HG02970 (cell line): ENCODE measurements at regions not wholly inside any gene's neighbourhood (a gene's known extent, or its start where the extent isn't known, plus 50 kb on each side); places are given as distances from the start of the nearest gene placed in this dataset.

Source experiments
- ATAC-seq: cut with Tn5 transposase; IDR thresholded peaks from one replicate; pipeline ENCODE4 v1.9.1; 2021; ENCODE audit warnings: mild to moderate bottlenecking, moderate library complexity, moderate number of reproducible peaks; ENCODE audit not compliant: unreplicated experiment, low FRiP score

DNA sequence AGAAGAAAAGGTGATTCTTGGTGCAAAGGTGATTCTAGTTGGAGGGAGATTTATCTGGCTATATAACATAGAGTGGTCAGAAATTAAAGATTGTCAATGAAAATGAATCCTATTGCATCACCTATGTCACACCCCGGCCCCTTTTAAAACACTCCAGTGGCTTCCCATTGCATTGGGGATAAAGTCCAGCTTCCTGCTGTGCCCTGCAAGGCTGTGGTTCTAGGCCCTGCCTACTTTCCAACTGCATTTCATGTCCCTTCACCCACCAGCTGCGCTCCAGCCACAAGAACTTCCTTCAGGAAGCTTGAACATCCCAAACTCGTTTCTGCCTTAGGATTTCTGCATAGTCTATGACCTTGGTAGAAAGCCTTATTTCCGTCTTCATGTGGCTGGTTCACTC lies 118.7 kb upstream of the UMPS start:
- ATAC-seq, result no peak

DNA sequence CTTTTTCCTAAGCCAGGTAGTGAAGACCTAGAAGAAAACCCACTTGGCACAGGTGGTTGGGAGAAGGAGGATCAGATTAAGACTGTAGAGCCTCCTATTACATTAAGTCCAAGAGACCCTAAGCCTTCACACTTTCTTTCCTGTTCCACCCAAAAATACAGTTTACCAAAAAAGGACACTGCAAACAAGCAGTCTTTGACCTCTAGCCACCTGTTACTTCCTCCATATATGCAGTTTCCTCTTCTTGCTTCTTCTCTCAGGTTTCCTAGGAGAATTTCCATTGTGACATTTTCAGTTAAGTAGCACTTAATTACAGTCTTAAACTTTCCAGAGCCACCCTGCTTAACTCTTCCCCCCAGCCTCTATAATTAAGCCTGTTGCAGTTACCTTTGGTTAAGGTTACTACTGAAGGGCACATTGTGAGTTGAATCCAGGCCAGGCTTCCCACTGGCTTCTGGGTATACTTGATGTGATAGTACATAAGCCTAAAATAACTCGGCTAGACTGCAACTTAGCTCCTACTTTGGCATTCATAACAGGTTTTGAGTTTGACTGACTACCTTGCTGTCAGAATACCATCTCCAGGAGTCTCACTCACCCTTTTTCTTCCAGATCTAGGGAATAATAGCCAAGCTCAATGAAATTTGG lies 114.2 kb upstream of the UMPS start:
- ATAC-seq, result no peak

DNA sequence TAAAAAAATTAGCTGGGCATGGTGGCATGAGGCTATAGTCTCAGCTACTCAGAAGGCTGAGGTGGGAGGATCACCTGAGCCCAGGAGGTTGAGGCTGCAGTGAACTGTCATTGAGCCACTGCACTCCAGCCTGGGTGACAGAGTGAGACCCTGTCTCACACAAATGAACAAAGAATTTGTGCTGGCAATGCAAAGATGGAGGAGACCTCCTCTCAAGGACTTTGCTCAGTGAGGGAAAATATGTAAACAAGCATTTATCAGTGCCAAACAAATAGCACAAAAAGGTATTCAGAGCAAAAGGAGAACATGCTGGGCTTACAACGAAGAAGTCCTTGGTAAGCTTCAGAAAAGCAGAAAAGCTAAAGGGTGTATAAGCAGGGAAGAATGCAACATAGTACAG lies 113.1 kb upstream of the UMPS start:
- ATAC-seq, result no peak

DNA sequence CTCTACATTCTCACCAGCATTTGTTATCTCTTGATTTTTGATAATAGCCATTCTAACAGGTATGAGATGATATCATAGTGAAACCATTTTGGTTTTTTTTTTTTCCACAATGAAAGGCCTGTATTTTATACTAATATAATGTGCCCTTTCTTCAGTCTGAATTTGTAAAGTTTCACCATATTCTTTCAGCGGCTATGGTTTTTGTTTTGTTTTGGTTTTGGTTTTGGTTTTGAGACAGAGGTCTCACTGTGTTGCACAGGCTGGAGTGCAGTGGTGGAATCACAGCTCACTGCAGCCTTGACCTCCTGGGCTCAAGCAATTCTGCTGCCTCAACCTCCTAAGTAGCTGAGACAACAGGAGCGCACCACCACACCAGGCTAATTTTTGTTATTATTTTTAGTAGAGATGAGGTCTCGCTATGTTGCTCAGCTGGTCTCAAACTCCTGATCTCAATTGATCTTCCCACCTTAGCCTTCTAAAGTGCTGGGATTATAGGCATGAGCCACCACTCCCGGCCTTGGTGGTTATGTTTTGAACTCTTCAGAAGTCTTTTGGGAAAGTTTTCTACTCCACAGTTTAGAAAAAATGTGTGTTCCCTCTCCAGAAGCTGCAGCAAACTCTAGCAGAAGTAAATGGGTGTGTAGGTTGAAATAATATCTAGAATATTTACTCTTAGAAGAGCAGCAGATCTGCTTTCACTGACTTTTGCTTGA lies 110.2 kb upstream of the UMPS start:
- ATAC-seq, result no peak

DNA sequence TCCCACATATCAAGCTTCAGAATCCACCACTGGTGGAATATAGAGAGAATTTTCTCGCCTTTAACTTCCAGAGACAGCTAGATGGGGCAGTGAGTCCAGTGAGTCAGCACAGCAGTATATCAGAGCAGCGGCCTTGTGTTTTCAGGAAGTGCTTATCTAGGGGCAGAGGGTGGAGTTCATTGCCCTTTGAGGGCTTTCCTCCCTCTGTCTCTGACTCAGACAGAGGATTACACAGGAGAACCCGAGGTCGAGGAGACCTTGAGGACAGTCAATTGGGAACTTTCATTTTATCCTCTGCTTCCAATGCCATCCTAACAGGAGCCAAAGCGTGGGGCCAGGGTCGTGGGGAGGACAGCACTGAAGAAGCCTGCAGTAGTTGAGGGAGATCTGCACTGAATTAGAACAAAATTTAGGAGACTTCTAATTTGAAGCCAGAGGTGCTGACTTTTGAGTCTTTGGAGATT lies 109.6 kb upstream of the UMPS start:
- ATAC-seq, result no peak

DNA sequence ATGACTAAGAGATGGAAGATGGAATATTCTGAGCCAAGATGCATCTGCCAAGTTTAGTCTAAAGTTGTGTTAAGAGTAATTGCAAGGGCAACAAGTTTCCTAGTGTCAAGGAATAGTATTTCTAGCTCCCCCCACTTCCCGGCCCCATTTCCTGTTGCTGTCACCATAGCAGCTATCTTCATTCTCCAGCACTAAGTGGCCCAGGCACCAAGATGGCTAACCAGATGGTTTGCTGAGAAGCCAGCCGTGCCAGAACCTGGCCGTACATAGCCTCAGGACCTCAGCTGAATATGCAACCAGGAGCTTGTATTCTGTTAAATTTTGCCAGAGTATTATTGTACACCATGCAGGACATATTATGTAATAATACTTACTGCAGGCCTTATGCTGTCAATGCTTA lies 108.8 kb upstream of the UMPS start:
- ATAC-seq, result no peak

DNA sequence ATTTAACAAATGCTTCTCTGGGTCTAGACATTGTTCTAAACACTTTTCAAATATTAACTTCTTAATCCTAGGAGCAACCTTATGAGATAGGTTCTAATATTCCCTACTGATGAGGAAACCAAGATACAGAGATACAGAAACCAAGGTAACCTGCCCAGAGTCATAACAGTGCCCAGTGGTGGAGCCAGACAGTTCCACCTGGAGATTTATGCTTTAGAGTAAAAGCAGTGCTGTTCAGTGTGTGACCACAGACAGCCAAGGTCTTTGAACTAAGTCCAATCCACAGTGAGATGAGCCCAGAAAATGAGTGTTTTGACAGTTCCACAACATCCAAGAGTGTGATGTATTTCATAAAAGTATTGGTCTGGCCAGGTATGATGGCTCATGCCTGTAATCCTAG lies 105.2 kb upstream of the UMPS start:
- no peak for ATAC-seq

DNA sequence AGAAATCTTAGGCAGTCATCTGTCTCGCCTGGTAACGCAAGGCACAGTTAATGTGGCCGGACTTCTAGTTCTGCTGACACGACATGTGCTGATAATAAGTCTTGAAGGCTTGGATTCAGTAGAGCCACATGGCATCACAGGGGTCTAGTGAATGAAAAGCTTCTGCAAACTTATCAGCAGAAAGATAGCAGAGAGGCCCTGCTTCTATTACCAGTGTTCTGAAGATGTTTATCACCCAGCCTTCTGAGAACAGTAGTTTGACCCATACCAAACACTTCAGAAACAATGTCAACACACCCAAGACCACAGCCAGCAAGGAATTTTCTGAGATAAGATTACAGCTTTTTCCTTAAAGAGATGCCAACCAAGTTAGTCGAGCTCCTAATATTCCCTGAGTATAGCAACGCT lies 102.7 kb upstream of the UMPS start:
- ATAC-seq, result no peak

DNA sequence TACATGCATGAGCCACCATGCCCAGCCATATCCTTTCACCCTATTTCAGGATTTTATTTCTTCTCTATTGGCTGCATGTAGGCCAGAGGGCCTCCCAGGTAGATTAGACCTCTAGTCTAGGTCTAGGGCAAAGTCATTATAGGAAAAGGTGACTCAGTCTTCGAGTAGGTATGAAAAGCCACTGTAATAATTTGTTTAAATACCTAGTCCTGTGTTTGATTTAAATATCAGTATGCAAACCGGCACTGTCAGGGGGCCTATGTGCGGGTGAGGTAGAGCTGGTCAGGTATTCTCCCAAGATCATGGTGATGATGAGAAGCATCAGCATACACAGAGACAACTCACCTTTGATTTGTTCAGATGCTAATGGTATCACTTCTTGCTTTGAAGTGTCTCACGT lies 101.4 kb upstream of the UMPS start:
- ATAC-seq, result no peak

DNA sequence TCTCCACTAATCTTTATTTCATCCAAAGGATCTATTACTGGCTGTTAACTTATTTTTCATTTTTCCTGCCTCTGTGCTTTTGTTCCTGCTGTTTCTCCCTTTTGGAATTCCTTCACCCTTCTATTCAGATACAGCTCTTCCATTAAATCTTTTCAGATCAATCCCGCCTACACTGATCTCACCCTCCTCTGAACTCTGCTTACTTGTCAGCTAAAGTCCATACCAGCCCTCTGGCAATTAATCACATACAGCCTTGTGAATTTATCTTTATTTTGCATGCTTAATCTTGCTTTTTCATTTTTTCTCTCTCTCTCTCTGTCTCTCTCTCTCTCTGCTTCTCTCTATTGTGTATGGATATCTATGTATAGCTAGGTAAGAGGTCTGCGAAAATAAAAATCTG lies 100.8 kb upstream of the UMPS start:
- no peak for ATAC-seq

DNA sequence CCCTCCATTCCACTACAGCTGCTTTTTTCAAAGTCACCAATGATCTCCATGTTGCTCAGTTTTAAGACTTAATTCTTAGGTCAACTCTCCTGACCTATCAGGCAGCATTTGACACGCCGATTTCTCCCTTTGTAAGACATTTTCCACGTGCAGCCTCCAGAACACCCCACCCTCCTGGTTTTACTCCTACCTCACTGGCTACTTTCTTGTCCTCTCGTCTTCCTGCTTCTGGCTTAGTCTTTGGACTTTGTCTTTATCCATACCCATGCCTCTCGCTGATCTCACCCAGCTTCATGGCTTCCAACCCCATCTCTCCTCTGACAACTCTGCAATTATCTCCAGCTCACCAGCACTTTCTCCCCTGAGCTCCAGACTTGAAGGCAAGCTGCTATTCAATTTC lies 99.3 kb upstream of the UMPS start:
- ATAC-seq, result no peak

DNA sequence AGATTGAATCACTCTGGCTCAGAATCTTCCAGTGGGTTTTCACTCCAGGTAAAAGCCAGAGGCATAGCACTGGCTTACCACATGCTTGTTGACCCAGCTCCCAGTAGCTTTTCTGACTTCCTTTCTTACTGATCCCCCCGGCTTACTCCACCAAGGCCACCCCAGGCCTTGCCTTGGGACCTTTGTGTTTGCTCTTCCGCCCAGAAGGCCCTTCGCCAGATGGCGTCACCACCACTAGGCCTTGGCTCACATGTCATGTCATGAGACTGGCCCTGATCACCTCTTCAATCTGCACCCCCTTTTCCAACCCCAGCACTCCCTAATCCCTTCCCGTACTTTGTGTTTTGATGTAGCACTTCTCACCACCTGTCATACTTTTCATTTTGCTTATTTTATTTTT lies 98.5 kb upstream of the UMPS start:
- no peak for ATAC-seq

DNA sequence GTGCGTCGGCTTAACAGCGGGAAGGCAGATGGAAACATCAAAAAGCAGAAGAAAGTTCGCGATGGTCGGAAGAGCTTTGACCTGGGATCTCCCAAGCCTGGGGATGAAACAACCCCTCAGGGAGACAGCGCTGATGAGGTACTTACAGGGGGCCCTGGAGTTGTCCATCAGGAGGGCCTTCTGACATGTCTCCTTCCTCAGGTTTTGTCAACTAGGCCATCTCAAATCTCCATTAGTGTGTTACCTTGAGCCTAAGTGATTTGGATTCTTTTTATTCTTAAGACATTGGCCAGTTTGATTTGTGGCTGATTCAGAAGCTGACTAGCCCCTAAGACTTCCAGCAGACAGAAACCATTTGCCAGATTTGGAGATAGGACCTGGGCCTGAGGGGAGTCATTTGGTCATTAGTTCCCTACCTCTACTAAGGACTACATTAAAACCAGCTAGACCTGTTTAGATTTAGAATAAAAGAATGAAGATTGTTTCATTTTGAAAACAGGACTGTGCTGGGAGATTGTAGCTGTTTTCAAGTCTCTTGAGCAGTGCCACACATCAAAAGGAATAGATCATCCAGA lies 97.6 kb upstream of the UMPS start:
- no peak for ATAC-seq

DNA sequence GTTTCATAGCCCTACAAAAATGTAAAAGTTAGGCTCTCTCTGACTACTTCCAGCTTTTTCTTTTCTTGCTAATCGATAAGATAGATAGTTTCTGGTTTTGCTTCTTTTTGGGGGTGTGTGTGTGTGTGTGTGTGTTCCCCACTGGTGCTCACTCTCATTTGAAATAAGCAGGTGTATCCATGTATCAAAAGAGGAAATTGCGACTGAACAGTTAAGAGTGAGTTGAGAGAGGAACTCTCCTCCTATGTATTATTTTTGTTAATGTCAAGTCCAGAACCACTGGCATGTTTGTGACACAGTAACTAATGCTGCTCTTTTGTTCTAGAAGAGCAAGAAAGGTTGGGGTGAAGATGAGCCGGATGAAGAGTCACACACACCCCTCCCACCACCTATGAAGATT lies 96.7 kb upstream of the UMPS start:
- ATAC-seq, result no peak

DNA sequence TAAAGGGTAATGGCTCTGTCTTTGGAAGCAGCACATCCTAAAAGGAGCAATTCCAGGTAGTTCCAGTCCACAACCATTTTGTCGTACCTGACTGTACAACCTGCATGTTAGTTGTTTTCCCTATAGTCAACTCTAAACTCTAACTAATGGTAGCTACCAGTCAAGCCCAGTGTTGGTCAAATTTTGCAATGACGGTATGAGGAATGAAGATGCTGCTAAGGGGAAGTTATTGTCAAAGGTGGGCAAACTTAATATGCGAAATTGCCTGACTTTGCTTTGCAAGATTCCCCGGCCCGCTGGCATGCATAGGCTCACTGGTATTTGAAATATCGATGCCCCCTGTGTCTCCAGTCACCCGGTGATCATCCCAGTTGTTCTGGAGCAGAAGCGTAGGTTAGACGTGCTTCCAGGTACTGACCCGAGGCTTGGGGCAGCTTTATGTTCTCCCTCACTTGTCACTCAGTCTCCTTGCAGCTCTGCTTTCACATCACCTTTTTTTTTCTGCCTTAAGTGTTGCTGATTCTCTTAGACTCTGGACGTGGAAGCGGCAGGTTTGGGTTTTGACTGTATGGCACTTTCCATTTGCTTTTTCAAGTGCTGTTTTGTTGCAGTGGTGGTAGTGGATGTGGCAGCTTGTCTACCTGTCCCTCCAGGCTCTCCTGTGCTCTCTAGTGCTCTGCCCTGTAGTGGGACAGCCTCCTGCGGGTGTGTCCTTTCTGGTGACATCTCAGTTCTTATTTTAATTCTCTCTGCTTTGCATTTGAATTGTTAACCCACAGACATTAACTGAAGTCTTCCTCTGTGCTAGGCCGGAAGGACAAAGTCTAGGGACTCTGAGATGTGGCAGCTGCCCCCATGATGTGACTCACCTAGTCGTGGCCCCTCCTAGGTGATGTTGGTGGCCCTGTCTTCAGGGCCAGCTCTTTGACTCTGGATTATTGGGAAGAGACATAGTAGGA lies 95.8 kb upstream of the UMPS start:
- no peak for ATAC-seq

DNA sequence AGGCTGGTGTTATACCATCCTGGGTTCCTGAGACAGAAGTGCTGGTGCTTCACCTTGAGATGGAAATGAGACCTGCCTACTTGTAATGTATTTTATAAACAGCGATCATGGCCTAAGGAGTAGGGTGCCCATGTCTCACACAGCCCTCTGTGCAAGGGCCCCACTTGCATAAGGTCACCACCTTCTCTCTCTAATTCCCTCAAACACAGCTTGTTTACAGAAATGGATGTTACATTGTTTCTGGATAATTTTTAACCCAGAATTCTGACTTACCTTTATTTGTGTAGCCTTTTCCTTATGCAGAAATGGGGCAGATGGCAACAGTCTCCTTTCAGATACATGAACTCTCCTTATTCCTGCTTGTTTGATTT lies 95.1 kb upstream of the UMPS start:
- no peak for ATAC-seq

DNA sequence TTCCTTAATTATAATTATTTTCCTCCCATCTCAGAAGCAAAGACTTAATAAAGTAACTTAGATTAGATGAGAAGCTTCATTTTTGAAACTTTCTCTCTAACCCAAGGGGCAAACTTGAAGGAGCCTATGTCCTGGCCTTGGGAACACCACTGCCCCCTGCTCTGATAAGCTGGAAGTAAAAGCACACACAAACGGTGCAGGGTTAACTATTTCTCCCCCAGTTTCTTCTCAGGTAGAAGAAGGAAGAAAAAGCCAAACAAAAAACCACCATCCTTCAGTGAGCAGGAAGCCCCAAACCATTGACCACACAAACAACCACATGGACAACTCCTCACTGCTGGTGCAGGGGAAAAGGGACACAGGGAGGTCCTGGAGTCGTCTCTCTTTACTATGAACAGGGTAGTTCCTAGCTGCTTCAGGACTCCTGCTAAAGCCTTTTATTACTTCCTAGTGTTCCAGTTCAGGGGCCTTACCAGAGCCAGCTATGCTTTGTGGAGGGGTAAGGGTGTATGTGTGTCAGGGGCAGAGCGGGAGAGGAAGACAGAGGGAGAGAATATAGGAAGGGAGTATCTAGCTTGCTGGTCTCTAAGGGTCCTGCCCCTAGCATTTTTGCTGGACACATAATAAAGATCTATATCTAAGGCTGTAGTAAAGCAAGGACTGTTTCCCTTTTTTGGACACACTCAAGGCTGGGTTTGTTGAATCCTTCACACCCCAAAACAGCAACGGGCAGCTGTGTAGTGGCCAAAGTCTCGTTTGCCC lies 94.0 kb upstream of the UMPS start:
- ATAC-seq, result no peak

DNA sequence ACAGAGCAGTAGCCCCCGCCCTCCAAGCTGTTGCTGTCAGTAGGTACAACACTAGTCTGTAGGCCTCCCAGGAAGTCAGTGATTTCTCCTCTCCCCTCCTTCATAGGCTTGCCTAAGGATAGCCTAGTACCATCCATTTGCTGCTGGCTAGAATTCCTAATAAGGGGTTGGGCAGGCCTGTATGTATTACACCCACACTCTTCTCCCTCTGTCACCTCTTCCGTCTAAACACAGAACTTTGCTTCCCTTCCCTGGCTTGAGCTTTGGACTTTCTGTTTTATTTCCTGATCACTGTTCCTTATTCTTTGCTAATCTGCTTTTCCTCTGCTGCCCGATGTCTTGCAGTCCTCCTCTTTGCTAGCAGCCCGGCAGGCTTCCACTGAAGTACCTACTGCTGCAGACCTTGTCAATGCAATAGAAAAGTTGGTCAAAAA lies 93.4 kb upstream of the UMPS start:
- no peak for ATAC-seq

DNA sequence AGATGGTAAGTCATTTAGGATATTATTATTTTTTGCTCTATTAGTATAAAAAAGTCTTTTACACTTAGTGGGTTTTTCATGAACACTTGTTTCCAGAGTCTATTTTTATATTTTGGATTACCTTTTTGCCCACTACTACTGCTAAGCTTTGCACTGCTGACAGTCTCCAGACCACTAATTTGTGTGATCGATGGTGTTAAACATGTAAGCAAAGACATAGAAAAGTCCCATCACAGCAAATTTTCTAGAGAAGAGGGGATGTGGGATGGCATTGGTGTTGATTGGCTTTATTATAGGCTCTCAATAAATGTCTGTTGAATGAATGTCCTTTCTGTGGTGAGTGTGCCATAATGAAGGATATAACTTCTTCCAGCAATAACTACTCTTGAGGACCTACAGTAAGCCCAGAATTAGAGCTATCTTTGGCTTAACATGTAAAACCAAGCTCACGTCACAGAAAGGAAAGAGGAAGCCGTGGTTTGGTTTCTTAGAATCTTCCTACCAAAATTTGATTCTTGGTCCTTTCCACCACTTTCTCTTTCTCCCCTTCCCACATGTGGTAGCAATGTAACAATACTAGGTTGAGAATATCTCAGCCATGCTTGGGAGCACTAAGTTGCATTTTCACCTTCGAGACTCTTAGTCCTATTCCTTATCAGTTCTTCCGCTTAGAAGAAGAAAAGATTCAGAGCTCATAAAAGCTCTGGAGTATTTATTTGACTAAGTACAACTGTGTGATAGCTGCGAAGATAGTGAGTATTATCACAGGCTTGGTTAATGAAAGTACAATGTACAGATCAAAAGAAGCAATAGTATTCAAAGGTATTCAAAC lies 90.6 kb upstream of the UMPS start:
- ATAC-seq, result no peak
